ENCODE measurements at regions not wholly inside any gene's neighbourhood (a gene's known extent, or its start where the extent isn't known, plus 50 kb on each side); places are given as distances from the start of the nearest gene placed in this dataset.

DNA sequence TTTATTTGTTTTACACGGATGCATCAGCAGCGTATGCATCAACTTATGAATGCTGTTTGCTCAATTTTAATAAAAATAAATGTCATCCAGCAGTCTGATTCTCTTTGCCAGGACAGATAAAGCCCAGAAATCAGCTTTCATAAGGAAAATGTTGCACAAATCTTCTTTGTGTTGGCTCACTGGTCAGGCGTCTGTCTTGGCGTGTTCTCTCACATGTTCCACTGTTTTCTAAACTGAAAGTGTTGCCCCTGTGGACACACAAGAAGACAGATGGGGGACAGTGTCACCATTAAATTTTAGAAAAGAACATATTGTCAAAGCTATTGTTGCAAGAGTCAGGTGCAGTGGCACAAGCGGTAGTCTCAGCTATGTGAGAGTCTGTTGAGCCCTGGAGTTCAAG is 316.2 kb downstream of the CENPC start:
- no peak for DNase-seq (ENCODE audit: low spot score)

DNA sequence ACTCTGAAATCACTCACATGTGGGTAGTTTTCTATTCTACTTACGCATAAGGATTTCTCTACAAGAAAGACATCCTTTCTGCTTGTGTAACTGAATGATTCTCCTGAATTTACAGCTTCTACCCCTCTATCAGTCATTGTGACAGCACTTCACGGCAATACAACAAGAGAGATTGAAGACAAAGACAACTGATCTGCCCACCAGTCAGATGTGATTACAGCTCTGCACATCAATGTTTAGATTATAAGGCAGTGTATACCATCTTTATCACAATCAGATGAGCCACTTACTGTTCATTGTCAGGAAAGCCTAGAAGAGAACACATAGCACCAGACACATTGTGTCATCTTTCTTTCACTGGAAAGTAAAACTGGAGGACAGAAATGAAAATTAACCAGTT is 324.4 kb downstream of the CENPC start:
- no peak for DNase-seq (ENCODE audit: low spot score)

DNA sequence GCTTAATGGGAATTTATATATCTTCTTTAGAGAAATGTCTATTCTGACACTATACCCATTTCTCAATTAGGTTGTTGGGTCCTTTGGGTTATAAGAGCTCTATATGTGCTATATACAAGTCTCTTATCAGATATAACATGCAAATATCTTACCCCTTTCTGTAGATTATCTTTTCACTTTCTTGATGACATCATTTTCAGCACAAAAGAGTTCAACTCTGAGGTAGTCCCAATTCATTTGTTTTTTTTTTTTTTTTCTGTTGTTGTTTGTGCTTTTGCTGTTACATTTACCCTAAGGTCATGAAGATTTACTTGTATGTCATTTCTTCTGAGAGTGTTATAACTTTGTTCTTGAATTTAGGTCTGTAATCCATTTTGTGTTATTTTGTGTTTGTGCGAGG is 326.4 kb downstream of the CENPC start:
- no peak for DNase-seq (ENCODE audit: low spot score)

DNA sequence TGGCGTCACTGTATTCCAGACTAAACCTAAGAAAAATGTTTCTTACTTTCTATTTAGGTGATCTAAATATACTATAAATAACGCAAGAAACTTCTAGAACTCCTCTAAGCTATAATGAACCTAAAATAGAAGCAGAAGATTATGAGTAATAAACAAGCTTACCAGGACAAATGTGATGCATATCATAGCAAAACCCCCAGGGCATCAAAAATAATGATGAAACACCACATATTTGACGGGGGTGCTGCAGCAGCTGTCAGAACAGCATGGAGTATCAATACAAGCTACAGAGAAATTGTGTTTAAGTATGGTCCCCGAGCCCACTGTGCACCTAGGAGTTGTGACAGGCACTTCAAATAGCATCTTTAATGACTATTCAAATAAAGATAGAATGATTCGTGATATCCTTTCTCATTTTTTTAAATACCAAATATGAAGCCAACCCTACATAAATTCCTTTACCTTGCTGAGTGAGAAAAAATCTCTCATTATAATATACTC is 337.3 kb downstream of the CENPC start:
- no peak for DNase-seq (ENCODE audit: low spot score)

DNA sequence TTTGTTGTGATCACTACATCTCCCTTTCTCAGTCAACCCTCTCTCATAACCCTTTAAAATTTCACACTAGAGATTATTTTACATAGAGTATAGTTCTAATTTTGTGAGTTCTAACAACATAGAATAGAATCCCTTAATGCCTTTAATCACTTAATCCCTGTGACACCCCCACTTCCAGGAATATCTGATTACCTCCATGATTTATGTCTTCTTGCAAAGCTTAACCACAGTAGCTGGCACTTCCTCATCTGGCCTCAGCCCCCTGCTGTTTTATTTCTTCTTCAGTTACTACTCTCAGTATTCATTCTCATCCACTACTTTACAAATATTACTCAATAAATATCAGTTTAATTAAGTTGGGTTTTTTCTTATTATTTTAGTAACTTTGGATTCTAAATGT is 340.9 kb downstream of the CENPC start:
- no peak for DNase-seq (ENCODE audit: low spot score)

DNA sequence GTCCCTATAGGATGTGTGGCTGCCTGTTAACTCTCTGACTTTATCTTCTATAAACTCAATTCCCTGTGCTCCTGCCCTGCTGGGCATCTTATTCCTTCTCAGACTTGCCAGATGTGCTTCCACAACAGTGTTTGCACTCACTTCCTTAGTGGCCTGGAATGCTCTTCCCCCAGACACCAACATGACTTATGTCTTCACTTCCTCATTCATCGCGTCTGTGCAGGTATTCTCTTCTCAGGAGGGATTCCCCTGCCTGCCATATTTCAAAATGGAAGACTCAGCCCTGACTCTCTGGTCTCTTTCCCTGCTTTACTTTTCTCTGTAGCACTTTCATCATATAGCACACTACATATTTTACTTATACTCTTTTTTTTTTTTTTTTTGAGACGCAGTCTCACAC is 344.0 kb downstream of the CENPC start:
- DNase-seq (ENCODE audit: low spot score), result no peak

DNA sequence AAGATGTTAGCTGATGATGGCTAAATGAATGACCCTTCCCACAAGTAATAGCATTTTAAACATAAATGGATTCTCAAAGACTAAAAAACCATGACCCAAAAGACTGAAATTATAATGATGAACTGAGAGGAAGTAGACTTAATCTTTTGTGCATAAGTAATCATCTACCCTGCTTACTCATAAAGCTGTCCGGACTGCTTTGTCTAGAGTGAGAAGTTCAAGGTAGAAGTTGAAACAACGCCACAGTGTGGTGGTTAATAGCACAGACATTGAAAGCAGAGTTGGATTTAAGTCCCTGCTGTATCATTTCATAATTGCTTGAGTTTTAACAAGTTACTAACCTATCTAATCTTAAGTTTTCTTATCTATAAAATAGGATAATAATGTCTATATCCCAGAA is 346.6 kb downstream of the CENPC start:
- DNase-seq (ENCODE audit: low spot score), result peak; percentile 82

DNA sequence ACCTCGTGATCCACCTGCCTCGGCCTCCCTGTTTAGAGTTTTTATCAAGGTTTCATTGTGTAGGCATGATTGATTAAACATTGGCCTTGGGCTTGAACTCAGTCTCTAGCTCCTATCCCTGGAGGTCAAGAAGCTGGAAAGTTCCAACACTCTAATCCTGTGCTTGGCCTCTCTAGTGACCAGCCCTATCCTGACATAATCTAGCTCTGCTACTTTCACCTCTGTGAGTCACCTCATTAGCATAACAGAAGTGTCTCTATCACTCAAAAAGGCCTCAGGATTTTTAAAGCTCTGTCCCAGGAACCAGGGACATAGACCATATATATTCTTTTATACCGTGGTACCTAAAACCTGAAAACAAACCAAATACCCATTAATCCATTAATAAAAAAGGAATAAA is 377.5 kb downstream of the CENPC start:
- no peak for DNase-seq (ENCODE audit: low spot score)

DNA sequence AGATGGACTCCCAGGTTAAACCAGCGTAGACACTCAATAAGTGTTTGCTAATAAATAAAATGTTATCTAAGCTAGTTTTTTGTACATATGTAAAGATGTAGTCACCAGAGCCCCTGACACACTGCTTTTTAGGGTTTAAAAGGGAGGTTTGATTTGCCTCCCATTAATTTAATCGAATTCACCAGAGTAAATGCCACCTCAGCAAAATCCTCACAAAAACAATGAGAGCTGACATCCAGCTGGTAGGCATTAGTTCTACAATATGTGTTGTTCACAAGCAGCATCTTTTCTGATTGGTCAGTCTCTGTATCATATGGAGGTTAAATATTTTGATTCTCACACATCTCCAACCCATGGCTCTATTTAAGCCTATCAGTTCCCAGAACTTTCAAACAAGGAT is 382.6 kb downstream of the CENPC start:
- no peak for DNase-seq (ENCODE audit: low spot score)

DNA sequence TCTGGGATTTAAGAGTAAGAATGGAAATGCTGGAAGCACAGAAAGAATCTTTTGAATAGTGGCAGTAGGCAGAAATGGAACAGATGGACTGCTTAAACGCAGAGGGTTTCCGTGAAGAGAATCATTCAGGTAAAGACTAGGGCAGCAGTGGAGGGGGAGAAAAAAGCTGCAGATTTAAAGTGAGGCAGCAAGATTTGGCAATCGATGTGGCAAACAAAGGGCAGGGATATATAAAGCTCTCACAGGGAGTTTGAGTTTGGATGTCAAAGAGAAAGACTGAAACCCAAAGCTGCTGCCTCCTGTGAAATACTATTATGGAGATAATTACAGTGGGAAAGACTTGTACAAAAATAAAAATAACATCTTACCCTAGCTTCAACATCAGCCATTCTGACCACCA is 384.0 kb downstream of the CENPC start:
- no peak for DNase-seq (ENCODE audit: low spot score)

DNA sequence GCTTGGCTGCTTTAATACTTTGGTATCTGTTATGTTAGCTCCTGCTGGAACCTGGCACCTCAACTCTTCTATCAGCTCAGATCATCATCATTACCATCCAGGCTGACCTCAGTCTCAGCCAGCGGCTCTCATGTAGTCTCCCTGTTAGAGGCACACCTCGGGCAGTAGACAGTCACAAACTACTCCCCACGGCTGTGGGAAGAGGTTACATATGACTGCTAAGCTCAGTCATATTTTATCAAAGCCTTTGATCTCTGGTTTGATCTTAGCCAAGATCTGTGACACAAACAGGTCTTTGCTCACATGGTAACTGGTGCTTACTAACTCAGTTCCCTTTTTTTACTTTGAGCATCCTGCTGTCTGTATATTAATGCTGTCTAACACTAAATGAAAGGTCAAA is 384.9 kb downstream of the CENPC start:
- DNase-seq (ENCODE audit: low spot score), result no peak

DNA sequence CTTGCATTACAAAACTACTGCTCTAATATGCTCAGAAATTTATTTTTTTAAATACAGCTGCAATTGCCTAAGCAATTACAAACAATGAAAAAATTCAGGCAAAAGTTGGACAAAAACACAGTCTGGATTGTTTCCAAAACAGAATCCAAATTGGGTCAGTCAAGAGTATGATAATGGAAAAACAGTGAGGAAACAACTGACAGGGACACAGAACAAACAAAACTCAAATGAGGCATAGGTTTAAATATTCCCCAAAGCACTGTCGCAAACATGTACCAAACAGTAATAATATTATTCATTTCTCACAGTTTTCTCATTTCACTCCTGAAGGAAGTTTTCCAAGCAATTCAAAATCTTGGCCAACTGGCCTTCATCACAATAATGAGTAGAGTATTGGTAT is 386.6 kb downstream of the CENPC start:
- no peak for DNase-seq (ENCODE audit: low spot score)

DNA sequence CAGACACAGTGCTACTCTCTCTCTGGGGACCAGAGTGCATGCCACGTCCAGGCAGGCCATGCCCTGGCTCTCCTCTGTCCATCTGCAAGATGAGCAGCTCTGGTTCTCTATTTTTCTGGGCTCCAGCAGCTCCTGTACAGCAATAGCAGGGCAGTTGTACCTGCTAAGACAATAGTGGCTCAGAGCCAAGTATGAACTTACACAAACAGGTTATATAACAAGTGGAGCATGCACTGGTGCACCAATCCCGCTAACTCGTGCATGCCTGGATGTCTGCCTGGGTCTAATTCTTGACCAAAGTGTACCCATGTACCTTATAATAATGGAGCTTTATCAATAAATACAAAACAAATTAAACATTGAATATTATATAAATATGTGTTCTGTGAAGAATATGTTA is 392.3 kb downstream of the CENPC start:
- DNase-seq (ENCODE audit: low spot score), result no peak

DNA sequence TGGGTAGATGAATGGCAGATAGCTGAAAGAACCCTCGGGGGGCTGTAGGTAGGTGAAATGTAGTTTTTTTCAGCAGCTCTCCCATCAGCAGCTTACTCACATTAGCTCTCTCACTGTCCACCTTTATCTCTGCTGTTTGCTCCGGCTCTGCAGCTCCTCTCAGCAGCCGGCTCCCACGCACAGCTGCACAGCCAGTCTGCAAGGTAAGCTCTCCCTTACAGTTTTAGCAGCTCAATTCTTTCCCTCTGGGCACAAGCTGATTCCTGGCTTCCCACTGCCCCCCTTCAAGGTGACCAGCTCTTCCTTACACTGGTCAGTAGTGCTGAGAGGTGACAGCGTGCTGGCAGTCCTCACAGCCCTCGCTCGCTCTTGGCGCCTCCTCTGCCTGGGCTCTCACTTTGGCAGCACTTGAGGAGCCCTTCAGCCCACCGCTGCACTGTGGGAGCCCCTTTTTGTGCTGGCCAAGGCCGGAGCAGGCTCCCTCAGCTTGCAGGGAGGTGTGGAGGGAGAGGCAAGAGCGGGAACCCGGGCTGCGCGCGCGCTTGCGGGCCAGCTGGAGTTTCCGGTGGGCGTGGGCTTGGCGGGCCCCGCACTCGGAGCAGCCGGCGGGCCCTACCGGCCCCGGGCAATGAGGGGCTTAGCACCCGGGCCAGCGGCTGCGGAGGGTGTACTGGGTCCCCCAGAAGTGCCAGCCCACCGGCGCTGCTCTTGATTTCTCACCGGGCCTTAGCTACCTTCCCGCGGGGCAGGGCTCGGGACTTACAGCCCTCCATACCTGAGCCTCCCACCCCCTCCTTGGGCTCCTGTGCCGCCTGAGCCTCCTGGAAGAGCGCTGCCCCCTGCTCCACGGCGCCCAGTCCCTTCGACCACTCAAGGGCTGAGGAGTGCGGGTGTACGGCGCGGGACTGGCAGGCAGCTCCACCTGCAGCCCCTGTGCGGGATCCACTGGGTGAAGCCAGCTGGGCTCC is 393.6 kb downstream of the CENPC start:
- DNase-seq (ENCODE audit: low spot score), result no peak

DNA sequence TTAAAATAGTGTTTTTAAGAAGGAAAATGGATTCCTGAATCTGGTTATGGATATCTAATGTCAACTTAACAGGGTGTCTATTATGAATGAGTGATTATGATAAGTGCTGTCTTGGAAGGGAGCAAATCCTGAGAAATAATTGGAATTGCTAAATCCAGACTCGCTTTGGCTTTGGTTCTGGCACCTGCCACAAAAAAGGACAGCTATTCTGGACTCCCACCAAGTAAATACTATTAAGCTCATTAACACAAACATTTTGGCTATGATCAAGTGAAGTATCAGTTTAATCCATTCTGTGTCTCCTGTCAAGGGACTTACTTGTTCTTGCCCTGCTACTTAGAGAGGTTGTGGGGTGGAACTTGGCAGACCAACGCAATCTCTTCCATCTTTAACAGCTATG is 403.7 kb downstream of the CENPC start:
- DNase-seq (ENCODE audit: low spot score), result no peak

DNA sequence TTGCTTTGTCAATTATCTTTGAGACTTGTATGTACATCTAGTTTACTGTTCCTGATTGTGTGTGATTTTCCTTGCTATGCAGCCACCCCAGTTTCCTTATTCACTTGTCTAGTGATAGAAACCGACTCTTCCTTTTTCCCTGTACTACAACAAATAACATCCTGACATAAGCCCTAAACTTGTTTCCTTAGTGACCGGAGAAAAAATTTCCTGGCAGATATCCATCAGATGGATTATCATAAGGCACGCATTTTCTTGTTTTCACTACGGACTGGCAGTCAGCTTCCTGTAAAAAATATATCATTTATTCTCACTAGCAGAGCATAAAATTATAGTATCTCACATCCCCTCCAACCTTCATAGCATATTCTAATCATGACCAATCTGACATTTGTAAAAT is 410.7 kb downstream of the CENPC start:
- no peak for DNase-seq (ENCODE audit: low spot score)

DNA sequence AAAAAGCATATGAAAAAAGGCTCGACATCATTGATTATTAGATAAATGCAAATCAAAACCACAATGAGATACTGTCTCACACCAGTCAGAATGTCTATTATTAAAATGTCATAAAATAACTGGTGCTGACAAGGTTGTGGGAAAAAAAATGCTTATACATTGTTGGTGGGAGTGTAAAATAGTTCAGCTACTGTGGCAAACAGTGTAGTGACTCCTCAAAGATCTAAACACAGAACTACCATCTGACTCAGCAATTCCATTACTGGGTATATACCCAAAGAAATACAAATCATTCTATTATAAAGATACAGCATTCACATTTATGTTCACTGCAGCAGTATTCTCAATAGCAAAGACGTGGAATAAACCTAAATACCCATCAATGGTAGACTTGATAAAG is 412.1 kb downstream of the CENPC start:
- no peak for DNase-seq (ENCODE audit: low spot score)

DNA sequence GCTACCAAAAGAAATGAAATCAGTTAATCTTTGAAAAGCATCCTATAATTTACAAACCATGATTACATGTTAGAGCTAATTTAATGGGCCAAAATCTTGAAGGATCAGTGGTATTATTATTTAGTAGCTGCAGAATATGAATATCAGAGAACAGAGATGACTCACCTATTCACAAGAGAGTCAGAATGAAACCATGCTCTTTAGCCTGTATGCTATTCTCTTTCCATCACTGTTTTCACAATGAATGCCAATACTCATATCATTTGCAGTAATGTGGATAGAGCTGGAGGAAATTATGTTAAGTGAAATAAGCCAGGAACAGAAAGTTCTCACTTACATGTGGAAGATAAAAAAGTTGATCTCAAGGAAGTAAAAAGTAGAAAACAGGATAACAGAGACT is 414.1 kb downstream of the CENPC start:
- no peak for DNase-seq (ENCODE audit: low spot score)

DNA sequence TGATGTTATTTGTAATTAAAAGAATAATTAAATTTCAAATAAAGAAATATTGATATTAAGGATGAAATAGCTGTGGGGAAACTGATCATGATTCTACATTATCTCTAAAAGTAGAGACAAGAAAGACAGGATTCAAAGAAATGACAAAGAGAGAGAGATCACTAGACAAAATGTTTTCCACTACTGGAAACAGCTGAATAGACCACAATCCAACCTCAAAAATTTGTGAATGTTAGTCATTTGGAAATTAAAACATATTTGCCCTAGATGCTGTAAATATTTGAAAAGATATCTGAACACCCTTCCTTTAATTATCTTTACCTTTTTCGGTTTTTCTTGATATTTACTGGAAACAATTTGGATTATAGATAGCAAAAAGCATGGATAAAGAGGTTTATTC is 414.9 kb downstream of the CENPC start:
- DNase-seq (ENCODE audit: low spot score), result no peak

DNA sequence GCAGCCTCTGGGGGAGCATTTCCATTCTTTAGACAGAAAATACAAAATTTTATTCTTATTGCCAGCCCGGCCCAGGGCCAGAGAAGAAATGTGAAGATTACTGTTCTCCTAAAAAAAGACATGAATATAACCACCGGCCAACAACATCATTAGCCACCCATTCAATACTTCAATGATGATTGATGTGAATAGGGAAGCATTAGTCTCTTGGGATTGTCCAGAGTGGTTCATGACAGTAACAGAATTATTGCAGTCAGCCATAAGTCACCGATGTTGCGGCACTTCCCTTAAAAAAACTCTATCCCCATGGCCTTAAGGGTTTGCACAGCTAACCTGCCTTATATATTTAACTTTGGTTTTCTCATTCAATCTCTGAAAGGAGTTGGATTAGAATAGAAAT is 418.7 kb downstream of the CENPC start:
- DNase-seq (ENCODE audit: low spot score), result no peak

DNA sequence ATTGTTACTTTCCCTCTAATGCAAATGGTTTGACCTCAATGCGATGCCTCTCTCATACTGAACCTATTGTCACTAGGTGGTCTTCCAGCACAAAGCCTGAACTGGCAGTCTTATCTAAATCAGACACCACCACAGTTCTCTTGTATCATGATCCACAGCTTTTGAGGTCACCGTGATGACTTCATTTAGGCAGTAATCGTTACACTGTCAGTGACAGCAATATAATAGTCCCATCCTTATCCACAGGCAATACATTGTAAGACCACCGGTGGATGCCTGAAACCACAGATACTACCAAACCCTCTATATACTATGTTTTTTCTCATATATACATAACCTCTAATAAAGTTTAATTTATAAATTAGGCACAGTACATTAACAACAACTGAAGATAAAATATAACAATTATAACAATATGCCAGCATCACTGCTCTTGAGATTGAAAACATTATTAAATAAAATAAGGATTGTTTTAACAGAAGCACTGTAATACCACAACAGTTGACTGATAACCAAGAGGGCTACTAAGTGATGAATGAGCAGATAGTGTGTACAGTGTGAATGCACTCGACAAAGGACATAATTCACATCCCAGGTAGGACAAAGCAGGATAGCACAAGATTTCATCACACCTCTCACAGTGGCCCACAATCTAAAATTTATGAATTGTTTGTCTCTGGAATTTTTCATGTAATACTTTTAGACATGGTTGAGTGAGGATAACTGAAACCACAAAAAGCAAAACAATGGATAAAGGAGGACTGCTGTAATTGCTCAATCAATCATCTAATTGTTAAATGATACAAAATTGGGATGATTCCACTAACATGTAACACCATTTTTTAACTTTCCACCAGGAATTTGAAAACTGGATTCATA is 419.4 kb downstream of the CENPC start:
- DNase-seq (ENCODE audit: low spot score), result no peak

DNA sequence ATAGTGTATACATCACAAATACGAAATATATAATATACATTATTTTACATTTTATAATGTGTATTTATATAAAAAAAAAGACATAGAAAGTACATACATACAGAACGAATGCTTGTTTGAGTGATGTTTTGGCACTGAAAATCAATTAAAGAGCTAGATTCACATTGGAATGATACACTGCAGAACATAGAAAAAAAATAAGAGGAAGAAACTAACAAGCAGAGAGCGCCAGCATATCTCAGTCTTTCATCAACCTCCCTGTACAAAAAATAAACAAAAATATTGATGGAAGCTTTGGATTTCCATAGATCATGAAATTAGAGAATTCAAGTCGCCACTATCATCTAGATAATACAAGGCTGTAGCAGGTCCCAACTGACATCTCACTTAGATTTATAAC is 420.6 kb downstream of the CENPC start:
- DNase-seq (ENCODE audit: low spot score), result no peak

DNA sequence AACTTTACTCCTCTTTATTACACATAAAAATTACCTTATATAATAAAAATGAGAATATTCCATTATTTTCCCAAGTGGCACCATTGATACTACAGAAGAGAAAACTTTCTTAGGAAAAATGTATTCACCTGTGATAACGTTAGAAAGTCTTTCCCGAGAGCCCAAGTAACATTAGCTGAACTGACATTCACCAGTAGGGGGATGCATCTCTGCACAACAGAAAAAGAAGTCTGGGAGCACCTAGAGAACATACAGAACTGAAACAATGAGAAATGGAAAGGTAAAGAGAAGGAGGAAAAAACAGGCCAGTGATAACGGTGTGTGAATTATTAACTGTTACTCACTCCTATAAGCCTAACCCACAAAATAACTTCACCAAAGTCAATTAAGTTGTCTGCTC is 423.3 kb downstream of the CENPC start:
- DNase-seq (ENCODE audit: low spot score), result peak; percentile 43
